ENCODE measurements at regions not wholly inside any gene's neighbourhood (a gene's known extent, or its start where the extent isn't known, plus 50 kb on each side); places are given as distances from the start of the nearest gene placed in this dataset.
A peak's percentile ranks its signal among the peaks of the same experiment; 100 is the strongest.

DNA sequence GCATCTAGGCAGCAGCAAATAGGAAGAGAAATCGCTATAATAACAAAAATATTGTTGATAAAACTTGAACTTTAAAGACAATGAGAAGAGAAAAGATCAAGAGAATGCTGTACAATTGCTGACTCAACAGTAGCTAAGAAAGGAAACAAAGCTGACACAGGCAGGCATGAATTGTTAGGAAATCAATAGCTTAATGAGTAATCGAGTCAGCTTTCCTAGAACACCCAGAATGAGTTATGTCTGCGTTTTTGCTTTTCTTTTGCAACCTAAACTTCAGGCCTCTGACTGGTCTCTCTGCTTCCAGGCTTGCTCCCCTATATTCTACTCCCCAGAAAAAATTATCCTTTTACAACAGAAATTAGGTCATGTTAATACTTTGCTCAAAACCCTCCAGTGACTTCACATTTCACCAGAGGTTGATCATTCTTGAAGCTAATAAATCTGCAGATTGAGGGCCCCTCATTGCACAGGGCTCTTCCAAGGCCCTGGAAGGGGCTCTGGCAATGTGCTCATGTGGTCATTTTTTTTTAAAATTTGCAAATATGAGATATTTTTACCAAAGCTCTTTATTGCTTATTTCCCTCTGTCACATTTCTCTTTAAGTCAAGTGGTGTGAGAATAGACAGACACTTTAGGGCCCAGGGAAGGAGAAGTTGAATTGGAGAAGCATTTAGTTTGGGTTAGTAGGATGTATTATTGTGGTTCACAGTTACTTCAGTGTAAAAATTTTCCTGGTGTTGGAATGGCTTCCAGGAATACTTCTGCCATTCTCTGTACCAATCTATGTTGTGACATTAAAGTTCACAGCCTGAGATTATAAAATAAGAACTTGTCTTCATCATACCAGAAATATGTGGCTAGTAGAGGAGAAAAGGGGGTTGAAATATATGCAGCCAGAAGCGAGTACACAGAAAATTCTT lies 116.3 kb downstream of the TMCO5A start:
- ChIA-PET POLR2A (ENCODE audit: unreplicated experiment) (no interaction called here), CTCF (no interaction called here)
- Histone ChIP-seq H3K9me3 (ENCODE audit: low read length) (no peaks in the 10 kb centered on the region), H3K4me1 (ENCODE audit: insufficient read depth, low read length) (peaks cover 18% of the 10 kb centered on the region), H3K9me2 (replicated peaks; ENCODE audit: low read length) (no peaks in the 10 kb centered on the region), H3K9ac (ENCODE audit: low read length) (peak overlapping the region; percentile 22; the same call in 1 of the 2 replicates), H3K27me3 (ENCODE audit: low read length) (no peaks in the 10 kb centered on the region), H3K36me3 (ENCODE audit: low read depth, low read length) (no peaks in the 10 kb centered on the region), H4K20me1 (ENCODE audit: low read length) (no peaks in the 10 kb centered on the region), H3K79me2 (ENCODE audit: low read length) (no peaks in the 10 kb centered on the region), H3K27ac (ENCODE audit: low read length) (peak overlapping the region; percentile 54), H3K4me3 (ENCODE audit: low read length) (no peak overlapping the region), H3F3A (ENCODE audit: low read length, unreplicated experiment) (no peaks in the 10 kb centered on the region), H3K4me2 (ENCODE audit: low read length) (peak overlapping the region; percentile 26), H2AFZ (ENCODE audit: low read length) (0 out of 2 replicates have a peak overlapping the region, but pooled peaks have one; percentile 16)
- intact Hi-C loops (cut with micrococcal nuclease) = loop anchor here (1.0 kb wide), 1 partner anchor 9 kb away; no protein-coding TSS in a partner anchor
- BruUV-seq (replicated peaks) = no TSS peak
- DNase-seq (peak; percentile 69), ATAC-seq (peak; percentile 60)
- TF ChIP-seq, protein P1, sequence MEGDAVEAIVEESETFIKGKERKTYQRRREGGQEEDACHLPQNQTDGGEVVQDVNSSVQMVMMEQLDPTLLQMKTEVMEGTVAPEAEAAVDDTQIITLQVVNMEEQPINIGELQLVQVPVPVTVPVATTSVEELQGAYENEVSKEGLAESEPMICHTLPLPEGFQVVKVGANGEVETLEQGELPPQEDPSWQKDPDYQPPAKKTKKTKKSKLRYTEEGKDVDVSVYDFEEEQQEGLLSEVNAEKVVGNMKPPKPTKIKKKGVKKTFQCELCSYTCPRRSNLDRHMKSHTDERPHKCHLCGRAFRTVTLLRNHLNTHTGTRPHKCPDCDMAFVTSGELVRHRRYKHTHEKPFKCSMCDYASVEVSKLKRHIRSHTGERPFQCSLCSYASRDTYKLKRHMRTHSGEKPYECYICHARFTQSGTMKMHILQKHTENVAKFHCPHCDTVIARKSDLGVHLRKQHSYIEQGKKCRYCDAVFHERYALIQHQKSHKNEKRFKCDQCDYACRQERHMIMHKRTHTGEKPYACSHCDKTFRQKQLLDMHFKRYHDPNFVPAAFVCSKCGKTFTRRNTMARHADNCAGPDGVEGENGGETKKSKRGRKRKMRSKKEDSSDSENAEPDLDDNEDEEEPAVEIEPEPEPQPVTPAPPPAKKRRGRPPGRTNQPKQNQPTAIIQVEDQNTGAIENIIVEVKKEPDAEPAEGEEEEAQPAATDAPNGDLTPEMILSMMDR (conservative IDR thresholded peaks at IDR 0.05; ENCODE audit: low read depth, low read length) = no peak
- TF ChIP-seq EZH2phosphoT487 (IDR thresholded peaks at IDR 0.05; ENCODE audit: borderline replicate concordance, low read length) (no peak), EZH2 (IDR thresholded peaks at IDR 0.05; ENCODE audit: low read length, unreplicated experiment) (no peak)

GRCh38 chr15:38053205-38053604 lies 118.8 kb downstream of the TMCO5A start:
- DNase-seq = no peak
- no peak overlapping the region for H3K4me2 ChIP-seq (ENCODE audit: low read length)
- ChIA-PET CTCF (no interaction called here), POLR2A (ENCODE audit: unreplicated experiment) (no interaction called here)
- H3F3A ChIP-seq (ENCODE audit: low read length, unreplicated experiment) = no peaks in the 10 kb centered on the region
- H3K9ac ChIP-seq (ENCODE audit: low read length) = no peak overlapping the region
- ATAC-seq = no peak
- H3K27ac ChIP-seq (ENCODE audit: low read length) = no peak overlapping the region
- H3K27me3 ChIP-seq (ENCODE audit: low read length) = no peaks in the 10 kb centered on the region
- no peaks in the 10 kb centered on the region for H3K9me2 ChIP-seq (replicated peaks; ENCODE audit: low read length)
- intact Hi-C loops (cut with micrococcal nuclease) = no loop called here
- no peaks in the 10 kb centered on the region for H3K79me2 ChIP-seq (ENCODE audit: low read length)
- no peak overlapping the region for H2AFZ ChIP-seq (ENCODE audit: low read length)
- H4K20me1 ChIP-seq (ENCODE audit: low read length) = no peaks in the 10 kb centered on the region
- peaks cover 18% of the 10 kb centered on the region for H3K4me1 ChIP-seq (ENCODE audit: insufficient read depth, low read length)
- TF ChIP-seq EZH2phosphoT487 (IDR thresholded peaks at IDR 0.05; ENCODE audit: borderline replicate concordance, low read length) (no peak), EZH2 (IDR thresholded peaks at IDR 0.05; ENCODE audit: low read length, unreplicated experiment) (no peak)
- TF ChIP-seq, protein P1 (conservative IDR thresholded peaks at IDR 0.05; ENCODE audit: low read depth, low read length) = no peak
- no peaks in the 10 kb centered on the region for H3K9me3 ChIP-seq (ENCODE audit: low read length)
- BruUV-seq (replicated peaks) = no TSS peak
- H3K36me3 ChIP-seq (ENCODE audit: low read depth, low read length) = no peaks in the 10 kb centered on the region
- no peak overlapping the region for H3K4me3 ChIP-seq (ENCODE audit: low read length)

- no peaks in the 10 kb centered on the region for H3K27me3 ChIP-seq (ENCODE audit: low read length)
- H3K4me3 ChIP-seq (ENCODE audit: low read length) = no peak overlapping the region
- H3K4me1 ChIP-seq (ENCODE audit: insufficient read depth, low read length) = peaks cover 18% of the 10 kb centered on the region
- H4K20me1 ChIP-seq (ENCODE audit: low read length) = no peaks in the 10 kb centered on the region
- CTCF ChIA-PET = no interaction called here
- no peaks in the 10 kb centered on the region for H3F3A ChIP-seq (ENCODE audit: low read length, unreplicated experiment)
- POLR2A ChIA-PET (ENCODE audit: unreplicated experiment) = no interaction called here
- no peak for DNase-seq
- H3K79me2 ChIP-seq (ENCODE audit: low read length) = no peaks in the 10 kb centered on the region
- no peak for TF ChIP-seq EZH2 (IDR thresholded peaks at IDR 0.05; ENCODE audit: low read length, unreplicated experiment)
- TF ChIP-seq, protein P1 (conservative IDR thresholded peaks at IDR 0.05; ENCODE audit: low read depth, low read length) = no peak
- no peak for TF ChIP-seq EZH2phosphoT487 (IDR thresholded peaks at IDR 0.05; ENCODE audit: borderline replicate concordance, low read length)
- intact Hi-C loops (cut with micrococcal nuclease) = no loop called here
- no peak overlapping the region for H3K9ac ChIP-seq (ENCODE audit: low read length)
- no peak overlapping the region for H3K27ac ChIP-seq (ENCODE audit: low read length)
- no TSS peak for BruUV-seq (replicated peaks)
- no peaks in the 10 kb centered on the region for H3K9me2 ChIP-seq (replicated peaks; ENCODE audit: low read length)
- no peak overlapping the region for H3K4me2 ChIP-seq (ENCODE audit: low read length)
- no peak for ATAC-seq
- no peak overlapping the region for H2AFZ ChIP-seq (ENCODE audit: low read length)
- no peaks in the 10 kb centered on the region for H3K36me3 ChIP-seq (ENCODE audit: low read depth, low read length)
- H3K9me3 ChIP-seq (ENCODE audit: low read length) = no peaks in the 10 kb centered on the region
These were observed 119.3 kb downstream of the TMCO5A start for GRCh38 chr15:38053776-38054175.
